Kidney (tissue), 13 donors: ENCODE measurements at regions not wholly inside any gene's neighbourhood (a gene's known extent, or its start where the extent isn't known, plus 50 kb on each side); places are given as distances from the start of the nearest gene placed in this dataset.
A peak's percentile ranks its signal among the peaks of the same experiment; 100 is the strongest.

Source experiments
- DNase-seq, 5 donors: peaks; one replicate each; pipeline ENCODE4 v3.0.0-alpha.2; 2013 to 2020
- FAIRE-seq: peaks from 2 replicates; lab custom pipeline; 2012; peaks lifted over from hg19 to GRCh38; lab: Jason Lieb, UNC
- H3K27ac ChIP-seq, 2 donors: one replicate each; pipeline ENCODE4 v1.7.0; 2013; ENCODE audit warnings: low read depth in 2 of 2, low read length in 2 of 2, inconsistent platforms in 1 of 2
- H3K27me3 ChIP-seq: one replicate; pipeline ENCODE4 v1.7.1; 2013; ENCODE audit warnings: low read length, inconsistent platforms; ENCODE audit not compliant: control insufficient read depth, insufficient read depth
- H3K36me3 ChIP-seq, 3 donors: one replicate each; pipeline versions ENCODE4 v1.7.0 to v1.7.1; 2013; ENCODE audit warnings: low read length in 3 of 3, control low read depth in 1 of 3, inconsistent platforms in 1 of 3; ENCODE audit not compliant: insufficient read depth in 3 of 3, control insufficient read depth in 2 of 3
- H3K4me1 ChIP-seq, 3 donors: one replicate each; pipeline versions ENCODE4 v1.7.0 to v1.7.1; 2013; ENCODE audit warnings: low read length in 3 of 3, inconsistent platforms in 1 of 3, low read depth in 1 of 3; ENCODE audit not compliant: control insufficient read depth in 2 of 3, insufficient read depth in 2 of 3
- H3K4me3 ChIP-seq, 3 donors: one replicate each; pipeline versions ENCODE4 v1.7.0 to v1.8.1; 2013; ENCODE audit warnings: low read length in 3 of 3, control low read depth in 1 of 3, inconsistent platforms in 1 of 3
- H3K9ac ChIP-seq, 3 donors: one replicate each; pipeline versions ENCODE4 v1.7.0 to v1.7.1; 2013; ENCODE audit warnings: low read length in 3 of 3, control low read depth in 1 of 3, inconsistent platforms in 1 of 3
- H3K9me3 ChIP-seq, 3 donors: one replicate each; pipeline versions ENCODE4 v1.7.0 to v1.7.1; 2013; ENCODE audit warnings: low read length in 3 of 3, control low read depth in 1 of 3, inconsistent platforms in 1 of 3; ENCODE audit not compliant: control insufficient read depth in 2 of 3, insufficient read depth in 1 of 3
- CTCF ChIP-seq: IDR thresholded peaks from 3 replicates; pipeline ENCODE4 v1.5.1; 2012; ENCODE audit warnings: mild to moderate bottlenecking, moderate library complexity, borderline replicate concordance; ENCODE audit not compliant: insufficient read depth; ENCODE audit errors: extremely low read depth
- intact Hi-C: fragments of 100-400 bp; cut with DNase I; formaldehyde crosslinking; loops from one replicate; pipeline ENCODE4 v1.11.1; 2022
- donor health status: control.
- donor health status: control.
- donor health status: control.
- donor health status: control.
- donor health status: control.
- donor health status: DM: yes; HTN: yes; CAD: no.
- donor health status: Normal renal cell carcinoma (clear cell type).

DNA sequence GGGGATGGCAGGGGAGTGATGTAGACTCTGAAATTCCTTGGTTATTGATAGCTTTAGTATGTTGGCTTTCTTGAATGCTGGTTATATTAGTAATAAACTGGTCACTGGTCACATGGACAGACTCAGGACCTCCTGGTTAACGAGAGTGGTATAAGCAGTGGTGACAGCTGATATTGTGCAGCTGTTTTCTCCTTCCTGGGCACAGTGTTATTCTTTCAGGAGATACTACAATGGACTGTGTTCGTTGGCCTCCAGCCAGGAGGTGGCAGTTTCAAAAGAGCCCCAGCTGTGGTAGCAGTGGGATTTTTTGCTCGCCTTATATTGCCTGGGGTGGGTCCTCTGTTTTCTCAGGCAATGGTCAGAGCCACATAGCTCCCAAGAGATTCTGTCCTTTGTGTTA, 181.6 kb upstream of the RBMS3 start:
- peak in 4 of 5 donors; percentile 15 to 49 (median 28) for DNase-seq

DNA sequence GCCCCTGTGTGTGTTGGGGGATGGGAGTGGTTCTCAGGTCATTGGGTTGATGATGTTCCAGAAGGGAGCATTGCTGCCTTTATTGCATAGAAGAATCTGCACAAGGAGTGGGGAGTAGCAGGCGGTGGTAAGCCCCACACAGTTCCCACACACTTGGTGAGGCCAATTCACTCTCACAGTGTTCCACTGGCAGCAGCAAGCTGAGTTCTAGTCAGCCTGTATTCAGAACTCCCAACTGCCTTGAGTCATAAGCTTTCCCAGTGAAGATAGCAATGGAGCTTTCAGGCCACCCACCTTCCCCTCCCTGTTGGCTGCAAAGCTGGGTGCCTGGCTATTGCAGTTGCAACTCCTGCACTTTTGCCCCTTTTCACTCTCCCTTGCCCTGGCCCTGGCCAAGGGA, 181.1 kb upstream of the RBMS3 start:
- Histone ChIP-seq H3K27ac (no peak overlapping the region), H3K4me3 (no peak overlapping the region), H3K36me3 (no peaks in the 10 kb centered on the region), H3K9ac (no peak overlapping the region), H3K27me3 (no peaks in the 10 kb centered on the region), H3K9me3 (peaks cover 0 to 2% (median 0%) of the 10 kb centered on the region in 3 donors), H3K4me1 (no peaks in the 10 kb centered on the region)
- FAIRE-seq: no peak
- TF ChIP-seq CTCF: no peak
- intact Hi-C loops: no loop called here
- no peak for DNase-seq

More for the DNA sequence above, 181.6 kb upstream of the RBMS3 start:
- Histone ChIP-seq H3K27ac (no peak overlapping the region), H3K36me3 (no peaks in the 10 kb centered on the region), H3K4me1 (no peaks in the 10 kb centered on the region), H3K4me3 (no peak overlapping the region), H3K27me3 (no peaks in the 10 kb centered on the region), H3K9ac (no peak overlapping the region), H3K9me3 (peaks cover 0 to 2% (median 0%) of the 10 kb centered on the region in 3 donors)
- intact Hi-C loops: no loop called here
- TF ChIP-seq CTCF: no peak
- no peak for FAIRE-seq

GRCh38 chr3:29100292-29100691, 180.6 kb upstream of the RBMS3 start:
- H3K9ac ChIP-seq: no peak overlapping the region
- no peaks in the 10 kb centered on the region for H3K4me1 ChIP-seq
- H3K9me3 ChIP-seq: peaks cover 0 to 2% (median 0%) of the 10 kb centered on the region in 3 donors
- intact Hi-C loops: no loop called here
- no peaks in the 10 kb centered on the region for H3K36me3 ChIP-seq
- H3K27me3 ChIP-seq: no peaks in the 10 kb centered on the region
- H3K4me3 ChIP-seq: no peak overlapping the region
- no peak for FAIRE-seq
- H3K27ac ChIP-seq: no peak overlapping the region
- TF ChIP-seq CTCF: no peak
- no peak for DNase-seq

GRCh38 chr3:29128001-29128400, 152.9 kb upstream of the RBMS3 start:
- Histone ChIP-seq H3K4me1 (no peaks in the 10 kb centered on the region), H3K27ac (no peak overlapping the region), H3K4me3 (no peak overlapping the region), H3K27me3 (no peaks in the 10 kb centered on the region), H3K9me3 (no peaks in the 10 kb centered on the region), H3K36me3 (no peaks in the 10 kb centered on the region), H3K9ac (no peak overlapping the region)
- TF ChIP-seq CTCF: no peak
- no peak for DNase-seq
- intact Hi-C loops: no loop called here
- FAIRE-seq: no peak
